ENCODE measurements at regions not wholly inside any gene's neighbourhood (a gene's known extent, or its start where the extent isn't known, plus 50 kb on each side); places are given as distances from the start of the nearest gene placed in this dataset.

DNA sequence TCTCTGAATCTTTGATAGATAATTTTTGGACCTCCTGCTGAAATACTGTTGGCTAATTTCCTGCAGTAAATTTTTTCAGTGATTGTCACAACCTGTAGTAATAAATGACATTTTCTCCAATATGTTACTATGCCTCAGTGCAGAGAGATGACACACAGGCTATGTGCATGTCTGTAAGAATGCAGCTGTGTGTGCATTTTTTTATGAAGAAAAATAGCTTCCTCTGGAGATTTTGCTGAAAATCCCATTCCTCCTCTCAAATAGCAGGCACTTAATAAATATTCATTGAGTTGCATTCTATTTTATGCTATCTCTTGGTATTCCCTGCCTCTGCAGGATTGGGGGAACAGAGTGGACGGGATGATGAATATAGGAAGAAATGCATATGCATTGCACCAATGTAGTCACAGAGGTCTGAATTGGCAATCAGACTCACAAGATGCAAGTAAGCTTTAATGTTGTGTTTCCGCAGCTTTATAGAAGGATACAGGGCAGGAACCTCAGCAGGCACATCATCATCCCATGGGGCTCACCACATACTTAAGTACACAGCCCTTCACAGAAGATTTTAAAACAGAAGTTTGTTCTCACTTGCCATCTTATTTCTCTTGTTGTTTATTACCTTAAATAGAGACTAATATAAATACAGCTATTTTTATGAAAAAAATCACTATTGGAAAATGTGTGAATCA is 474.7 kb downstream of the EPM2A start:
- no peak for TF ChIP-seq KAT7 (CRISPR knock-in tag; IDR thresholded peaks at IDR 0.05; ENCODE audit: borderline replicate concordance)
- no peak for TF ChIP-seq CBFB (CRISPR knock-in tag; IDR thresholded peaks at IDR 0.05; ENCODE audit: low read depth)
- no peak for TF ChIP-seq CTCF (IDR thresholded peaks at IDR 0.05)
- no peak for TF ChIP-seq ZBTB43 (CRISPR knock-in tag; IDR thresholded peaks at IDR 0.05)
- TF ChIP-seq ESRRA (CRISPR knock-in tag; IDR thresholded peaks at IDR 0.05; ENCODE audit: borderline replicate concordance) = no peak
- no peak for TF ChIP-seq RELA (CRISPR knock-in tag; IDR thresholded peaks at IDR 0.05; ENCODE audit: borderline replicate concordance)
- TF ChIP-seq IRF1 (CRISPR knock-in tag; IDR thresholded peaks at IDR 0.05) = no peak
- no peak for TF ChIP-seq MAX (CRISPR knock-in tag; IDR thresholded peaks at IDR 0.05)
- no peak for TF ChIP-seq ELF4 (CRISPR knock-in tag; IDR thresholded peaks at IDR 0.05; ENCODE audit: low read depth)
- TF ChIP-seq, protein P1, sequence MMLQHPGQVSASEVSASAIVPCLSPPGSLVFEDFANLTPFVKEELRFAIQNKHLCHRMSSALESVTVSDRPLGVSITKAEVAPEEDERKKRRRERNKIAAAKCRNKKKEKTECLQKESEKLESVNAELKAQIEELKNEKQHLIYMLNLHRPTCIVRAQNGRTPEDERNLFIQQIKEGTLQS (CRISPR knock-in tag; conservative IDR thresholded peaks at IDR 0.05) = no peak
- TF ChIP-seq ATF1 (CRISPR knock-in tag; IDR thresholded peaks at IDR 0.05) = no peak
- no peak for TF ChIP-seq FOXP1 (CRISPR knock-in tag; IDR thresholded peaks at IDR 0.05; ENCODE audit: borderline replicate concordance)
- no peak for TF ChIP-seq ZNF263 (CRISPR knock-in tag; IDR thresholded peaks at IDR 0.05; ENCODE audit: low read depth)
- TF ChIP-seq ZNF423 (CRISPR knock-in tag; IDR thresholded peaks at IDR 0.05) = no peak

All from WTC11 (cell line).